Stomach (tissue), 4 donors: ENCODE measurements at regions not wholly inside any gene's neighbourhood (a gene's known extent, or its start where the extent isn't known, plus 50 kb on each side); places are given as distances from the start of the nearest gene placed in this dataset.

Experiments
- CTCF ChIP-seq, 7 experiments: fragments of 450-650 bp in 4 of 7; fragments of 200-600 bp in 3 of 7; sonication (generic) in 3 of 7; IDR thresholded peaks; one replicate each; pipeline ENCODE4 v1.5.1; 2016 to 2019; ENCODE audit warnings: antibody characterized with exemption in 7 of 7, control low read depth in 2 of 7, mild to moderate bottlenecking in 1 of 7
- POLR2A ChIP-seq, 4 donors: fragments of 450-650 bp; IDR thresholded peaks; one replicate each; pipeline ENCODE4 v1.6.1; 2016; ENCODE audit warnings: antibody characterized with exemption in 4 of 4, control low read depth in 2 of 4, mild to moderate bottlenecking in 1 of 4, moderate library complexity in 1 of 4
- POLR2AphosphoS5 ChIP-seq, 3 donors: sonication (generic); formaldehyde crosslinking; IDR thresholded peaks; one replicate each; pipeline ENCODE4 v1.6.1; 2016; ENCODE audit warnings: antibody characterized with exemption in 3 of 3

GRCh38 chr3:113157408-113158030 is 53.8 kb upstream of the BOC start:
- no peak for TF ChIP-seq CTCF (IDR thresholded peaks at IDR 0.05)
- TF ChIP-seq POLR2AphosphoS5 (IDR thresholded peaks at IDR 0.05), result no peak
- TF ChIP-seq POLR2A (IDR thresholded peaks at IDR 0.05), result no peak
